ENCODE measurements at regions not wholly inside any gene's neighbourhood (a gene's known extent, or its start where the extent isn't known, plus 50 kb on each side); places are given as distances from the start of the nearest gene placed in this dataset.

- H3K4me3 ChIP-seq (ENCODE audit: low read depth in 2 of 2, low read length in 2 of 2) = no peak overlapping the region
- in situ Hi-C loops (cut with HindIII; ENCODE audit: low pct_unique_long_range_greater_than_20kb, low sequenced_read_pairs) = no loop called here
- ChIA-PET CTCF (no interaction called here), POLR2A (no interaction called here)
- TF ChIP-seq TCF7L2 (IDR thresholded peaks at IDR 0.05; ENCODE audit: low read depth, low read length) (no peak), POLR2AphosphoS5 (IDR thresholded peaks at IDR 0.05; ENCODE audit: low read depth, low read length) (no peak), SIN3A (IDR thresholded peaks at IDR 0.05; ENCODE audit: borderline replicate concordance, insufficient read depth, low read depth, low read length) (no peak), CTCF (IDR thresholded peaks at IDR 0.05) (no peak)
- TF ChIP-seq, protein P1, sequence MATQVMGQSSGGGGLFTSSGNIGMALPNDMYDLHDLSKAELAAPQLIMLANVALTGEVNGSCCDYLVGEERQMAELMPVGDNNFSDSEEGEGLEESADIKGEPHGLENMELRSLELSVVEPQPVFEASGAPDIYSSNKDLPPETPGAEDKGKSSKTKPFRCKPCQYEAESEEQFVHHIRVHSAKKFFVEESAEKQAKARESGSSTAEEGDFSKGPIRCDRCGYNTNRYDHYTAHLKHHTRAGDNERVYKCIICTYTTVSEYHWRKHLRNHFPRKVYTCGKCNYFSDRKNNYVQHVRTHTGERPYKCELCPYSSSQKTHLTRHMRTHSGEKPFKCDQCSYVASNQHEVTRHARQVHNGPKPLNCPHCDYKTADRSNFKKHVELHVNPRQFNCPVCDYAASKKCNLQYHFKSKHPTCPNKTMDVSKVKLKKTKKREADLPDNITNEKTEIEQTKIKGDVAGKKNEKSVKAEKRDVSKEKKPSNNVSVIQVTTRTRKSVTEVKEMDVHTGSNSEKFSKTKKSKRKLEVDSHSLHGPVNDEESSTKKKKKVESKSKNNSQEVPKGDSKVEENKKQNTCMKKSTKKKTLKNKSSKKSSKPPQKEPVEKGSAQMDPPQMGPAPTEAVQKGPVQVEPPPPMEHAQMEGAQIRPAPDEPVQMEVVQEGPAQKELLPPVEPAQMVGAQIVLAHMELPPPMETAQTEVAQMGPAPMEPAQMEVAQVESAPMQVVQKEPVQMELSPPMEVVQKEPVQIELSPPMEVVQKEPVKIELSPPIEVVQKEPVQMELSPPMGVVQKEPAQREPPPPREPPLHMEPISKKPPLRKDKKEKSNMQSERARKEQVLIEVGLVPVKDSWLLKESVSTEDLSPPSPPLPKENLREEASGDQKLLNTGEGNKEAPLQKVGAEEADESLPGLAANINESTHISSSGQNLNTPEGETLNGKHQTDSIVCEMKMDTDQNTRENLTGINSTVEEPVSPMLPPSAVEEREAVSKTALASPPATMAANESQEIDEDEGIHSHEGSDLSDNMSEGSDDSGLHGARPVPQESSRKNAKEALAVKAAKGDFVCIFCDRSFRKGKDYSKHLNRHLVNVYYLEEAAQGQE (IDR thresholded peaks at IDR 0.05; ENCODE audit: insufficient read depth in 1 of 2, low read depth in 2 of 2, low read length in 1 of 2) = no peak
- H3K27ac ChIP-seq (ENCODE audit: low read length) = no peak overlapping the region
- no peaks in the 10 kb centered on the region for H3K36me3 ChIP-seq (ENCODE audit: control insufficient read depth, insufficient read depth, low read length)
- H3K4me1 ChIP-seq (ENCODE audit: control insufficient read depth, insufficient read depth, low read length) = no peaks in the 10 kb centered on the region
- ATAC-seq (no peak), DNase-seq (ENCODE audit: low read depth, low spot score) (peak; percentile 28)
- no TSS peak for BruUV-seq (replicated peaks)
- no peaks in the 10 kb centered on the region for H3K9me3 ChIP-seq (ENCODE audit: control insufficient read depth, insufficient read depth, low read depth, low read length)
- intact Hi-C loops (cut with micrococcal nuclease; ENCODE audit: unreplicated experiment) = no loop called here
- H3K27me3 ChIP-seq (ENCODE audit: control insufficient read depth, insufficient read depth, low read length) = no peaks in the 10 kb centered on the region
These were observed 258.3 kb downstream of the SRGAP2C start for GRCh38 chr1:121443001-121443540.

DNA sequence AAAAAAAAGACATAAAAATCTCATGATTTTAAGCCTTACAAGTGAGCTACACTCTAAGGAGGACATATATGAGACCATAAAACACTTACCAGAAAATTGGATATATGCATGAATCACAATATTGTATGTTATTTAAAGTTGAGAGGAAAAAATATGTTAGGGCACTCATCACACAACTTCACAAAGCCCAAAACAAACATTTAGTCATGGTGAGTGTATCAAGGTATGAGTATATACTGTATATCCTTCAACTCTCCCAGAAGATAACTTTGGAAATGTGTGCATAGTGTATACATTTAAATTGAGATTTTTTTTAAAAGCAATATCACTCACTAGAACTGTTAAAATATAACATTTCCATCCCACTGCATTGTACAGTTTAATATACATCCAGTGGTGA is 259.3 kb downstream of the SRGAP2C start:
- Histone ChIP-seq H3K27me3 (ENCODE audit: control insufficient read depth, insufficient read depth, low read length) (no peaks in the 10 kb centered on the region), H3K27ac (ENCODE audit: low read length) (no peak overlapping the region), H3K4me1 (ENCODE audit: control insufficient read depth, insufficient read depth, low read length) (no peaks in the 10 kb centered on the region), H3K36me3 (ENCODE audit: control insufficient read depth, insufficient read depth, low read length) (no peaks in the 10 kb centered on the region), H3K4me3 (ENCODE audit: low read depth in 2 of 2, low read length in 2 of 2) (no peak overlapping the region), H3K9me3 (ENCODE audit: control insufficient read depth, insufficient read depth, low read depth, low read length) (no peaks in the 10 kb centered on the region)
- TF ChIP-seq CTCF (IDR thresholded peaks at IDR 0.05) (no peak), SIN3A (IDR thresholded peaks at IDR 0.05; ENCODE audit: borderline replicate concordance, insufficient read depth, low read depth, low read length) (no peak), POLR2AphosphoS5 (IDR thresholded peaks at IDR 0.05; ENCODE audit: low read depth, low read length) (no peak), TCF7L2 (IDR thresholded peaks at IDR 0.05; ENCODE audit: low read depth, low read length) (no peak)
- TF ChIP-seq, protein P1 (IDR thresholded peaks at IDR 0.05; ENCODE audit: insufficient read depth in 1 of 2, low read depth in 2 of 2, low read length in 1 of 2) = no peak
- CTCF ChIA-PET = no interaction called here
- BruUV-seq (replicated peaks) = no TSS peak
- DNase-seq (ENCODE audit: low read depth, low spot score) (peak; percentile 50), ATAC-seq (no peak)
- in situ Hi-C loops (cut with HindIII; ENCODE audit: low pct_unique_long_range_greater_than_20kb, low sequenced_read_pairs) = no loop called here
- intact Hi-C loops (cut with micrococcal nuclease; ENCODE audit: unreplicated experiment) = no loop called here
- POLR2A ChIA-PET = no interaction called here

All from Panc1 (cell line).